DND-41 (cell line): ENCODE measurements at regions not wholly inside any gene's neighbourhood (a gene's known extent, or its start where the extent isn't known, plus 50 kb on each side); places are given as distances from the start of the nearest gene placed in this dataset.

Source experiments
- CTCF ChIP-seq: IDR thresholded peaks from 2 replicates; pipeline ENCODE4 v1.5.1; 2012; ENCODE audit warnings: borderline replicate concordance, low read length, moderate library complexity, mild to moderate bottlenecking; ENCODE audit not compliant: poor library complexity, severe bottlenecking; ENCODE audit errors: extremely low read depth
- EZH2 ChIP-seq: IDR thresholded peaks from 3 replicates; pipeline ENCODE4 v1.6.1; 2012; ENCODE audit warnings: borderline replicate concordance, low read depth, mild to moderate bottlenecking, moderate library complexity, low read length, inconsistent platforms; ENCODE audit not compliant: severe bottlenecking

- TF ChIP-seq CTCF (no peak), EZH2 (no peak)
Measured at GRCh38 chr10:62562101-62562500, 187.9 kb downstream of the ZNF365 start.
